RPMI7951 (cell line): ENCODE measurements at regions not wholly inside any gene's neighbourhood (a gene's known extent, or its start where the extent isn't known, plus 50 kb on each side); places are given as distances from the start of the nearest gene placed in this dataset.

Experiments
- DNase-seq: peaks from one replicate; pipeline ENCODE4 v3.0.0-alpha.2; 2012; ENCODE audit warnings: low read depth

DNA sequence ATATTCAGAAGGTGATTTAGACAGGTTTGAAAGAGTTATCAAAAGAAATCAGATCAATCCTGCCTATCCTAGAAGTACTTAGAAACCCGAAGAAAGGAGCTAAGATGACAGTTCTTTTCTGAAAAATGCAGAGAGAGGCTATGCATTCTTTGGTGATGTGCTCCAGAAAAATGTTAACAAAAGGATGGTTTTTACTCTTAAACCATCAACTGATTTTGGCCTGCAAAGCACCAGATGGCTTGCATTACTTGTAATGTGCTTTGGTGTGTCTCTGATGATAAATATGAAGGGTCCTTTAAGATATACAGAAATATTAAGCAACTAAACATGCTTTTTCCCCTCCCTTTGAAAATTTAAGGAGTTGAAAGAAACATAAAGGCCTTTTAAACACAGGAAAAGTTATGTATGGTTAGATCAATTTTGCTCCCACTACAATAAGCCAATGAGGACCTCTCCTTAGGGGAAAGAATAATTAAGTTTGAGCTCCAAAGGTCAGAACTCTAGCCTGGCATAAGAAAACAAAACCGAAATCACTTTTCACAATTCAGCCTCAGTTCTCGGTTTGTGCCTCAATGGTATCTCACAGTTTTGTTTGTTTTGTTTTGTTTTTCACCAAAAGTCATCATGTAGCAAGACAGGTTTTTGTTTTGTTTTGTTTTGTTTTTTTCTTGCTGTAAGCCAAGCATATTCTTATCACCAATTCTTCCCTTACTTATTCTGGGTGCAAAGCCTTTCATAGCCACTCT is 302.4 kb upstream of the NT5C1B start:
- no peak for DNase-seq

- DNase-seq = peak; percentile 57
Observed at GRCh38 chr2:18889565-18890332, 300.4 kb upstream of the NT5C1B start.

- no peak for DNase-seq
Observed at GRCh38 chr2:18885457-18885856, 296.1 kb upstream of the NT5C1B start.

DNA sequence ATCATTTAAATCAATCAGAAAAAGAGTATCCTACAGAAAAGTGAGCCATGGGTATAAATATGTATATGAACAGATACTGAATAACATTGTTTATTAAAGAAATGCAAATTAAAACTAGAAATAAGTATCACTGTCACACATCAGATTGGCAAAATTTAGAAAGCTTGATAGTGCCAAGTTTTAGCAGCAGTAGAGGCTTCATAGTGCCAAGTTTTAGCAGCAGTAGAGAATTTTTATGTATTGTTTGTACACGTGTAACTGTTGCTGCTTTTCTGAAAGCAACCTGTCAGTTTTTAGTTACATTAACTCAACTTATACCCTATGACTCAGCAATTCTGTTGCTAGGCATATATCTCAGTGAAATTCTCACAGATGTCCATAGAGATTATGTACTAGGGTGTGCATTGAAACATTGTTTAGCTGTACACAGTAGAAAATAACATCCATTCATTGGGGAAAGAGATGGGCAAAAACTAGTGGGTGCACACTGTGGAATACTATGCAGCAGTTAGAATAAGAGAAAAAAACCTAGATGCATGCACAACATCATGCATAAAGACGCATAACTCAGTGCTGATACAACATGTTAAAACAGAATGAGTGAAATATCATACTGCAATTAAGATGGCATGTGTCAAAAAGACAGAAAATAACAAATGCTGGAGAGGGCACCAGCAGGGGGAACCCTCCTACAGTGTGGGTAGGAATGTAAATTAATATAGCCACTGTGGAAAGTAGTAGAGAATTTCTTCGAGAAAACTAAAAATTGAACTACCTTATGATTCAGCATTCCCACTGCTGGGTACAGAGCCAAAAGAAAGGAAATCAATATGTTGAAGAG is 294.5 kb upstream of the NT5C1B start:
- peak; percentile 47 for DNase-seq

DNA sequence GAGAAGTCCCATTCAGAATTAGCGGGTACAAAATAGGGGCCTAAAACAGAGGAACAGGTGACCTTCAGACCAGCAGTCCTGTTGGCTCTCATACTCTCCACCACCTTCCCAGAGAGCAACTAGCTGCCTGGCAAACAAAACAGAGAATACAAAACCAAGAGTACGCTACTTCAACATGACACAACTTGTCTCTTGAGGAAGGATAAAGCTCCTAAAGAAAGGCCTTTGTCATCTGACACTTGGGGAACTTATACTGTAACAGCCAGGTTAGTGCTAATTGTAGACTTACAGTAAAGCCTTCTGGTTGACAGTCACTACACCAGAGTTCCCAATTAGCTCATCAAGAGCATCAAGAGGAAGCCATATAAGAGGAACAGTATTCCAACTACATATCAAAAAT is 282.1 kb upstream of the NT5C1B start:
- DNase-seq = no peak

DNA sequence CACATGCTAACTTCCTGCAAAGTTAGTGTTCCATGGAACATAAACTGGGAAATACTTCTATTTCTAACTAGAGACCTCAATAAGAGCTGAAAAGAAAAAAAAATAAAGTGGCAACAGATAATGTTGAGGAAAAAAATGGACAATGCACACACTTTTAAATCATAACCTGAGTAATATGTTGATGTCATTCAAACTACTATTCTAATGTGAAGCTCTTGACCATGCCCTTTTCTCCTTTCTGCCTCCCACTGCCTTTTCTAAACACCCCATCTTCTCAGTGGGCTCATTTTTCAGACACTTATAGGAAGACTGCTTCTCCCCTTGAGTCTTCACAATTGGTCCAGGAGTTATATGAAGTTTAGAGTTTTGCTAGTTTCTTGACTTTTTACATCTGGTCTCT is 280.9 kb upstream of the NT5C1B start:
- no peak for DNase-seq

DNA sequence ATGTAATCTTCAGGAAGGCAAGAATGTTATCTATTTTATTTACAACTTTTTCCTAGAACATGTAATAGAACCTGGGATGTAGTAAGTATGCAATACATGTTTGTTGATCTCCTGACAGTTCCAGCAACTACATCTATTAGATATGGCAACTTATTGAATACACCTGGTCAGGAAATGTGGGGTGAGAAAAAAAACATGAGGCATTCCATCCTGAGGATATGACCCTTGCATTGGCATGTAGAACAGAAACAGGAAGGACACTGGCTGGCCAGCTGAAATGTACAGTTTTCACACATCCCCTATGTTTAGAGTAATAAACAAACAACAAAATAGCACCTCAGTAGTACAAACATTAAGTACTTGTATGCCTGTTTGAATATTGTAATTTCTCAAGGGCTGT is 272.6 kb upstream of the NT5C1B start:
- DNase-seq = no peak

- DNase-seq = no peak
Observed at GRCh38 chr2:18860179-18860578, 270.8 kb upstream of the NT5C1B start.

DNA sequence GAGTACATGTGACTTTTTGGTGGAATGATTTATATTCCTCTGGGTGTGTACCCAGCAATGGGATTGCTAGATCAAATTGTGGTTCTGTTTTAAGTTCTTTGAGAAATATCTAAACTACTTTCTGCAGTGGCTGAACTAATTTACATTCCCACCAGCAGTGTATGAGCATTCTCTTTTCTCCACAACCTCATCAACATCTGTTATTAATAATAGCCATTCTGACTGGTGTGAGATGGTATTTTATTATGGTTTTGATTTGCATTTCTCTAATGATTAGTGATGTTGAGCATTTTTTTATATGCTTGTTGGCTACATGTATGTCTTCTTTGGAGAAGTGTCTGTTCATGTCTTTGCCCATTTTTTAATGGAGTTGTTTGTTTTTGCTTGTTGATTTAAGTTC is 267.4 kb upstream of the NT5C1B start:
- peak; percentile 10 for DNase-seq

GRCh38 chr2:18855027-18855426 is 265.7 kb upstream of the NT5C1B start:
- DNase-seq = peak; percentile 41

- DNase-seq = no peak
Observed at GRCh38 chr2:18849841-18850578, 260.6 kb upstream of the NT5C1B start.

DNA sequence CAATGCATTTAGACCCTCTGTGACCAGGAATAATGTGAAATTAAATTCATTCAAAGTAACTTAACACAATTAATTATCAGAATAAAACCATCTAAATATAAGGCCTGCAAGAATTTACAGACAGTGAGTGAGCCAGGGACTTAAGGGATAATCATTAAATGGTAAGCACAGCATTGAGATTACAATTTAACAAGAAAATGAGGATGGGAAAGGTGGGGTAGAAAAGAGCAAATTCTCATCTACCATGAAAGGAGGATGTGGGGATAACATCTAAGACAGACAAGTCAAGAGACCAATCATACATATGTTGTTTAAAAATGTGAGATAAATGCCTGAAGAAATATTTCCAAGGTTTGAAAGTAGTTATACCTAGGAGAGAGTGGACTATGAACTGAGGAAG is 259.3 kb upstream of the NT5C1B start:
- no peak for DNase-seq

- DNase-seq = no peak
Observed at GRCh38 chr2:18845854-18846445, 256.6 kb upstream of the NT5C1B start.

- no peak for DNase-seq
Observed at GRCh38 chr2:18842836-18843235, 253.5 kb upstream of the NT5C1B start.

DNA sequence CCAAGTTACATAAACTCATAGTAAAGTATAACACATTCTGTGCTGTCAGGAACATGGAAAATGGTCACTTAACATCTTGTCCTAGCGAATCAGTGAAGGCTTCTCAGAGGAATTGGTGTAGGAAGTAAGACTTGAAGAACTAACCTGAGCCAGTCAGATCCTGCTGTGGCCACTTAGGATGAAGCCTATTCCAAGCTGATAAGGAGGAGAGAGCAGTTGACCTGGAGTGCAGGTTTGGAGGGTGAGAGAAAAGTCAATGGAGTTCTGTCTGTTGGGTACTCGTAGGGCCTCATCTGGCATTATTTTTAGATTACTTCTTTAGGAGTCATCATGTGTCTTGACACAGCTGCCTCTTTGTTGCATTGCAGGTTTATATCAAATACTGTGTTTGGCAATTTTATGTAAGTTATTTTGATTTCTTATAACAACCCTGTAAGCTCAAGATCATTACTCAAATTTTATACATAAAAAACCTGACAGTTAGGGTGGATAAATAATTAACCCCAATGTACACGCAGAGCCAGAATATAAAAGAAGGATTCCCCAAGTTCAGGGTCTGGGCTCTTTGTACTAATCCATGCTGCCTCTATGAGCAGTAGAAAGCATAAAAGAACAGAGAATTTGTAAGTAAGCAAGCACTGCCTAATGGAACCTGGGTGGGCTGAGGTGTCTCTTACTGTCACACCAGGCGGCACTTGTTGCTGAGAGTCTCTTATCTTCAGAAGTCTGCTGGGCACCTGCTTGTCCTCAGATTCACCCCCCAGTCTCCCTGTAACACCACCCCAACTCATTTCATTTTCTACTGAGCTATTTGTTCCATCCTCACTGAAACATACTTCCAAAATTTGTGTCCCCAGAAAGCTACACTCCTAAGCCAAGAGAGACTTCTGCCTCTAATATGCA is 252.1 kb upstream of the NT5C1B start:
- no peak for DNase-seq

DNA sequence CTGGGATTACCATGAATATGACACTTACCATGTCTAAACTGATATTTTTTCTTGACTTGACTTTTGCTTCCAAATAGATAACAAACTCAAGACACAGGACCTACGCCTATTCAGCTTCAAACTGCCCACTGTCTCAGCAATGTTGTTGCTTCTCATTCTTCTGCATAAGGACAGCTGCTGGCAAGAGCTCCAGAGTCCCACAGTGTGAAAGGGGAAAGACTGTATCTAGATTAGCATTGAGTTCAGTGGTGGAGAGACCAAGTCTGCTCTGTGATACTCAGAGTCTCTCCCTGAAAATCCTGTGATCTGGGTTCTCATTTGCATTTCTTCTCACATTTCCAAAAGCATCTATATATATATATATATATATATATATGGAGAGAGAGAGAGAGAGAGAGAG is 247.9 kb upstream of the NT5C1B start:
- no peak for DNase-seq

DNA sequence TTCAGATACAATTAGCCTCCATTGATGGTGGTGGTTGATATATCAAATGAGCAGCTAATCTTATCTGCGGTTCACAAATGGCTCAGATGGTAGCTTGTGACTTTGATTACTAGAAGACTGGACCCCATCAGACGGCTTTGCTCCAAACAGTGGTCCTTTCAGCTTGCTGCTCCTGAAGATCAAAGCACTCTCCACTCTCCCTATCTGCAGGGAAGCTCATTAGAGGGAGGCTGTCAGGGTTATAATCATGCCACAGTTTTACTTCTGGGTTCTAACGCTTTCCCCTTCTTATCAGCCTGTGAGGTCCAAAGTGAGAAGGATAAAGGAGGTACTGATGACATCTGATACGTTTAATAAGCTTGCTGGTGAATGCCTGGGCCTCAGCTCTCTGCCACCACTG is 247.1 kb upstream of the NT5C1B start:
- no peak for DNase-seq

DNA sequence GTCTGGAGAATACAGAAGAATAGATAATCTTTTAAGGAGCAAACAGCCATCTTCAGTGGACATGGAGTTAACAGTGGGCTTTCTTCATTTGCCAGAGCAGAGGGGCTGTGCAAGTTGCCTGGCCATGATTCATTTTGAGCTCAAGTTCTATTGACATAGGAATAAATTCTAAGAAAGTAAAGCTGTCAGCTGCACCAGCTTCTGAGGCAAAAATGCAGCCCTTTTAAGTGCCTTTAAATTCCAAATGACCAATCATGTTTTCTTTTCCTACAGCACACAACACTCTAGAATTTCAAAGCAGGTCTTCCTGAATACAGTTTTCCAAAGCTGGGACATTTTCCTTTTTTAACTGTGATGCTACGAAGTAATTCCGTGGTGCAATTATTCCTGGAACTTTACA is 246.4 kb upstream of the NT5C1B start:
- no peak for DNase-seq

DNA sequence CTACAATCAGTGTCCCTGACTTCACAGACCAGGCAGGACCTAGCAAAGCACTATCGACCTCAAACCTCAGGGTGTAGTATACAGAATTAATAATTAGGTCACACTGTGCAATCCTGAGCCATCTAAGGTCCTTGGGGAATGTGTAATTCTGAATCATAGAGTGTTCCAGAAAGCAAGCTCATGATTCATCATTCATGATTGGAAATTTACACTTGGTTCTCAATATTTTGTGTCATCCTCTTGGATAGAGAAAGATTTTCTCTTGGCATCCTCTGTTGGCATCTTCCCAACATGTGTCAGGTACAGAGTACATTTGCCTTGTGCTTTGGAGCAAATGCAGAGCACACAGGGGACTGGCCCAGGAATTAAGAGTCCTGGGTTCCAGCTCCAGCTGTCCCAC is 245.0 kb upstream of the NT5C1B start:
- DNase-seq = peak; percentile 50

DNA sequence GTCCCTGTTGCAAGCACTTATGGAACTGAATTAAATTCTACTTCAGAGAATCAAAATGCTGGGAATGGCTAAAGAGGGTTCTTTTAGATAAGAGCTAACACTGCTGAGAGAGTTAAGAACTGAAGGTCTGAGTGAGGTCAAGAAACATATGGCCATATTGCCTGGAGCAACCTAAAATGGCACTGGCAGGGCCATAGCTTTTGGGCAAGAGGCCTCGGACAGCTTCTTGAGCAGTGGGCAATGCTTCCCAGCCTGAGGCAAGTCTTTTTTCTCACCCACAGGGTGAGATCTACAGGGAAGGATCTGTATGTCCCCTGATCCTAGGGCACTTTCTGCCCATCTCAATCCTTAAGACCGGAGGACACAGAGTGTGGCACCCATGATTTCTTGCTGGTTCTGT is 244.6 kb upstream of the NT5C1B start:
- peak; percentile 57 for DNase-seq
